ENCODE measurements at regions not wholly inside any gene's neighbourhood (a gene's known extent, or its start where the extent isn't known, plus 50 kb on each side); places are given as distances from the start of the nearest gene placed in this dataset.

DNA sequence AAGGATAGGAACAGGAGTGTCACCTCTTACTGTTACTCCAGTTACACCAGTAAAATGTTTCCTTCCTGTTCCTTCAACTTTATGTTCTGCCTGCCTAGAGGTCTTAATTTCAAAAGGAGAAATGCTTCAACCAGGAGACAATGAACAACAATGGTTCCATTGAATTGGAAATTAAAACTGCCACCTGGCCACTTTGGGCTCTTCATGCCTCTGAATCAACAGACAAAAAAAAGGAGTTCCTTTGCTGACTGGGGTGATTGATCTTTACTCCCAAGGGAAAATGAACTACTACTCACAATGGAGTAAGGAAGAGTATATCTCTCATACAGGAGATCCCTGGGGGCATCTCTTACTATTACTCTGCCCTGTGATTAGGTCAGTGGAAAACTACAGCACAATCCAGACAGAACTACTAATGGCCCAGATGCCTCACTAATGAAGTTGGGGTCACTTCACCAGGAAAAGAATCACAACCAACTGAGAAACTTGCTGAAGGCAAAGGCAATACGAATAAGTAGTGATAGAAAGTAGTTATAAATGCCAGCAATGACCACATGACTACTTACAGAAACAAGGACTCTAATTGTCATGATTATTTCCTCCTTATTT is 76.6 kb upstream of the PRDX6 start:
- no peak for DNase-seq (ENCODE audit: low spot score)

DNA sequence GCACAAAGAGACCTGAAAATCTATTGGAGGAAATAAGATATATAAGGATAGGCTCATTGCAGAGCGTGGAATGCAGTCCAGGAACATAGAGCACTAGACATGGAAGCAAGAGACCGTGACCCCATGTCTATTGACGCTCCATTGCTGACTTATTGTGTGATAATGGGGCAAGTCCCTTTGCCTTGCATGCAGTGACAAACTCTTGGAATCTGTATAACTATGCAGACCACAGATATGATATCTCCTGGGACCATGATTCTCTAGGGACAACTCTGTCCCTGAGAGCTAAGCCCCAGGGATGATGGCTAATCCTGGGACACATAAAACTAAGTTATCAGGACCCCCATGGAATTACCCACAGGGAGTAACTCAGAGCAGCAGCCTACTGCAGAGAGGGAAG is 73.1 kb upstream of the PRDX6 start:
- no peak for DNase-seq (ENCODE audit: low spot score)

DNA sequence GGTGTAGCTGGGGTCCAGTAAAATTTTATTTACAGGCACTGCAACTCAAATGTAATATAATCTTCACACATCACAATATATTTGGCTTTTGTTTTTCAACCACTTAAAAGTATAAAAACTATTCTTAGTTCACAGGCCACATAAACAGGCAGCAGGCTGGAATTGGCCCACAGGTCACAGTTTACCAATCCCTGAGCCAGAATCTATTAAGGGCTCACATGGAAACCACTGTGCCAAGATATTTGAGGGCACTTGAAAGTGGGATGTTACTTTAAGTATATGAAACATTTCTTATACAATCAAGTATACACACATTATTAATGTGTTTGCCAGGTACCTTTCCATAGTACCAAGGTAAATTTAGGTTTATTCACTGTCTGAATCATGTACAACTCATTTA is 71.9 kb upstream of the PRDX6 start:
- DNase-seq (ENCODE audit: low spot score): no peak

DNA sequence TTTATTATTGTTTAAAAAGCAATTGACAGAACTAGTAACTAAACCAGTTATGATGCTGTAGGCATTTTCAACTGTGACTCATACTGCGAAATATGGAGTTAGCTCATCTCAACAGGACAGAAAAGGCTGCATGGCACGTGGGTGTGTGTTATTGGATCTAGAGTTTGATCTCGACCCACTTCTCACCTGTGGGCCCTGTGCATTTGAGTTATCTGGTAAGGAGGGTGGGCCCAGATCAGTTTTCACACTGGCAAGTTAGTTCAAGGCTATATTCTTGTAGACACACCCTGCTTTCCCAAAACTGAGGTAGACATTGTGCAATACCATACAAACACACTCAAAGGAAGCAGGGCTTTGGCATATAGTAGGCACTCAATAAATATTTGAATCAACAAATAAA is 71.3 kb upstream of the PRDX6 start:
- DNase-seq (ENCODE audit: low spot score): no peak

DNA sequence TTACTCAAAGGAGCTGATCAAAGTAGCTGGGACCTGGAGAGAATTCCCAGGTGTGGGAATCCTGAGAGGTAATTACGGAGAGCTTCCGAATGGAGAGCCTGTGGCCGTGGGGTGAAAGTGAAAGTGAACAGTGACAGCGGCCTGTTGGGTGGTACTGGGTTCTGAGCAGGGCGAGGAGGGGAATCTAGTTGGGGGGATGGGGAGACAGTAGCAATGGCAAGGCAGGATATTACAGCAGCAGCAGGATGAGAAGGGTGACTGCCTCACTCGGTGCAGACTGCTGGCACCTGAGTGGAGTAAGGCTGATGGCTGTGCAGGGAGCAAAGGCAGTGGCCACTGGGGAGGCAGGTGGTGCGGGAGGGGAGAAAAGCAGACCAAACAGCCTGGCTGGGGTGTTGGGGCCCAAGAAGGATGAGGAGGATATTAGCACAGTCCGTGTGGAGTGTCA is 70.3 kb upstream of the PRDX6 start:
- DNase-seq (ENCODE audit: low spot score): no peak

DNA sequence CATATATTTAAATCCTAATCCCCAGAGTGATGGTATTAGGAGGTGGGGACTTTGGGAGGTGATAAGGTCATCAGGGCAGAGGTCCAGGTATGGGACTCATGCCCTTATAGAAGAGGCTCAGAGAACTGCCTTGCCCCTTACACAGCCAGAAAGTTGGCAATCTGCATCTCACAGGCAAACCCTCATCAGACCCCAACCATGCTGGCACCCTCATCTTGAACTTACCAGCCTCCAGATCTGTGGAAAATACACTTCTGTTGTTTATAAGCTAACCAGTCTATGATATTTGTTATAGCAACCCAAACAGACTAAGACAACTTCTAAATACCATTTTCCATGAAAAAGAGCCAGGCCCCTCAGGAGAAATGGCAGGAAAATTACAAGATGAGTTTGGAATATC is 69.3 kb upstream of the PRDX6 start:
- DNase-seq (ENCODE audit: low spot score): no peak

DNA sequence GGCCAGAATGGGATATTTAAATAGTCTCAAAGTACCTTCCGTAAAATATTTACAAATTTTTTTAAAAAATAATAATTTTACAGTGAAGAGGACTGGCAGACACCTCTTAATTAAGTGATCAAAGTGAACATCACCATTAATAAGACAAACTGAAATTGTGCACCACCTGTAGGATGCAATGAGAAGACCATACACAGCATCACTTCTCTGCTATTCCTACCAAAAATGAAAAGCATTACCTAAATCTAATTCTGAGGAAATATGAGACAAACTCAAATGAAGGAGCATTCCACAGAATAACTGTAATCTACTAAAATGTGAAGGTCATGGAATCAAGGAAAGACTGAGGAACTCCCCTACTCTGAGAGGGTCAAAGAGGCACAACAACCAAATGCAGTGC is 68.2 kb upstream of the PRDX6 start:
- DNase-seq (ENCODE audit: low spot score): no peak

DNA sequence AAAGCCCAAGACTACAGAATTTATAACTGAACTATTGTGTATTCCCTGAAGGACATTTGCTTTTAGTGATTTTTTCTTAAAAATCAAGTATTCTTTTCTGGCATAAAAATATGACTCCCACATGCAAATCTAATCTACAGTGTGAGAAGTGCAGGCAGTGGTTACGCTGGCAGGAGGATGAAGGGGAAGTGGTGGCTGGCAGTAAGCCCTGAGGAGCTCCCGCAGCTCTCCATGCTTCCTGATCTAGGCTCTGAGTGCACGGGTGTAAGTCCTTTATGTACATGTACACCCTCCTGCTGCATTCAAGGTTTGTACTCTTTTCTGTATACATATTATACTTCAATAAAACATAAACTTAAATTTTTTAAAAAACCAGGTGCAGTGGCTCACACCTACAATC is 67.5 kb upstream of the PRDX6 start:
- DNase-seq (ENCODE audit: low spot score): peak; percentile 38

DNA sequence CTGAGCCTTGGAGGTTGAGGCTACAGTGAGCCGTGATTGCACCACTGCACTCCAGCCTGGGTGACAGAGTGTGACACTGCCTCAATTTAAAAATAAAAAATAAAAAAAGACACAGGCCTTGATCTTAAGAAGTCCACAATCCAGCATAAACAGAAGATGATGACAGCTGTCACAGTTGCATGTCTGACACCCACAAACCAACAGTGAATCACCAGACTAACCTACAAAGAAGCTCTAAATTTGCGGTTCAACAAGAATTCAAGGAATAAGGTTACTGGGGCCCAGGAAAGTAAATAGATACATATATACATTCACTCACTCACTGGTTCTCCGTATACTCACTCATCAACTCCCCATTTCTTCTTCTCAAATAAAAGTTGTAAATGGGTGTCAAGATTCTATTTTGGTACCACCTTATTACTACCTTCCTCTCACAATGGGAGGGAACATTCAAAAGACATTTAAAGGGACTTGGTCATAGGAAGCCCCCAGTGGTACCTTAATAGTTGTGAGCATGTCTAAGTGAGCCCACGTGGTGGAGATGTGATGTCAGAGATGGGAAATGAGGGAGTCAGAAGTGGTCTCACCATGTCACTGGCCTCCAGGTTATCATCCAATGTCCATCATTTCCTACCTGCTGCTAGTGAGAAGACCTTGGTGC is 66.9 kb upstream of the PRDX6 start:
- no peak for DNase-seq (ENCODE audit: low spot score)

DNA sequence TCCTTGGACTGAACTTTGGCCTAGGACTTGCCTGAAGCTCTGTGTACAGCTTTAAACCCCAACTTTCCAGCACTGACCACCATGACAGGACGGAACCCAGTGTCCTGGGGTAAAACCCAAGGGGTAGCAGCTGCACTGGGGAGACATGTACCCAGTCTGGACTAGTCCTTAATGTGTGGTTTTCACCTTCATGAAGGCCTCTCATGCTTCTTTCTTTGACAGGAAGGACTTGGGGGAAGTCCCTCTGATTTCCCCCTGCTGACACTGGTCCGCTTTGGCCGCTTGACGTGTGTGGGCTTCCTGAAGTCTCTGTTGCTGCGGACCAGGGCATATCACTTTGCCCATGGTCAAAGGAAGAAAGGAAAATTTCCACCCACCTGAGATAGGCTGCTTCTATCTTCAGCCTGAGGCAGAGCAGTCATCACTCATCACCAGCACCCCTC is 66.3 kb upstream of the PRDX6 start:
- no peak for DNase-seq (ENCODE audit: low spot score)

DNA sequence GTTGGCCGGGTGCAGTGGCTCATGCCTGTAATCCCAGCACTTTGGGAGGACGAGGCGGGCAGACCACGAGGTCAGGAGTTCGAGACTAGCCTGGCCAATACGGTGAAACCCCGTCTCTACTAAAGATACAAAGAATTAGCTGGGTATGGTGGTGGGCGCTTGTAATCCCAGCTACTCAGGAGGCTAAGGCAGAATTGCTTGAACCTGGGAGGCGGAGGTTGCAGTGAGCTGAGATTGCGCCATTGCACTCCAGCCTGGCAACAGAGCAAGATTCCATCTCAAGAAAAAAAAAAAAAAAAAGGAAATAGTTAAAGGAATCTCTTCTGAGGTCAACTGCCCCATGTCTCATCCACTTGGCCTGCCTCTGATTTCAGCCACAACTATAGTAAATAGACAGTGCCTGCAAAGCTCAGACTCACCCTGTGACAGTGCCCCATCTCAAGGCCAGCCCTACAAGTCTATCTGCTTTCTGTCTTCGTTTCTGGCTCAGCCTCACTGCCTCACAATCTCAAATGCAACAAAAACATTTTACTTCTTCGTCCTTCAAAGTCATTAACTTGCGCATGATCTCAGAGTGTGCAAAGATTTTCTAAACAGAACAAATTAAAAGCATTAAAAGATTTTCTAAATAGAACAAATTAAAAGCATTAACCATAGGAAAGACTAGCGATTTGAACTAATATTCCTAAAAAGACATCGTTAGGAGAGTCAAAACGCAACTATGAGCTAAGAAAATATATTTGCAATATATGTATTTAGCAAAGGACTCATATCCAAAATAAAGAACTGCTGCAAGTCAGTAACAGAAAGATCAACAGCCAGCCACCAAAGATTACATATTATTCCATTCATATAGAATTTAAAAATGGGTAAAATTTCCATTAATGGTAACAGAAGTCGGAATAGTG is 65.0 kb upstream of the PRDX6 start:
- DNase-seq (ENCODE audit: low spot score): no peak

DNA sequence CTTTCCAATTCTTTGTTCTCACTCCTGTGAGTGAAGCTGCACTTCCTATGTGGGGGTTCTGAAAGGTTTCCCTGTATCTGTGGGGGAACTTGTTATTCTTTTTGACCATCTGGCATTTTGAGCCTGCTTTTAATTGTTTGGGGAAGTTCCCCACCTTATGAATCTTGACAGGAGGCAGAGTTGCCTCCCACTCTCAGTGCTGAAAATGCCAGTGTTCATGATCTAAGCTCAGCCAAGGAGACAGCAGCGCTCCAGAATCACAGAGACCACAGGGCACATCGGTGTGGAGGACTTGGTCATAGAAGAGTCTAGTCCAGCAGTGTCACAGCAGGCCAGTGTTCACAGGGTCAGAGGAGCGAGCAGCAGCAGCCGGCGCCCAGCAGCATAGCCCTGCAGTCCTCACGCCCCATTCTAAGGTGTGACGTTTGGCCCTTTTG is 63.8 kb upstream of the PRDX6 start:
- no peak for DNase-seq (ENCODE audit: low spot score)

DNA sequence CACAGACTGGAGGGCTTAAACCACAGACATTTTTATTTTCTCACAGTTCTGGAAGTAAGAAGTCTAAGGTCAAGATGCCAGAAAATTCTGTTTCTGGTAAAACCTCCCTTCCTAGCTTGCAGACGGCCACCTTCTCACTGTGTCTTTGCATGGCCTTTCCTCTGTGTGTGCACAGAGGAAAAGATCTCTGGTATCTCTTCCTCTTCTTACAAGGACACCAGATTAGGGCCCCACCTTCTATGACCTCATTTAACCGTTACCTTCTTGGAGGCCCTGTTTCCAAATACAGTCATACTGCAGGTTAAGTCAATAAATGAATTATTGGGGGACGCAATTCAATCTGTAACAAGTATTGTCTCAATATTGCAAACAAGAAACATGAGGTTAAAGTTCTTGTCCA is 63.0 kb upstream of the PRDX6 start:
- no peak for DNase-seq (ENCODE audit: low spot score)

DNA sequence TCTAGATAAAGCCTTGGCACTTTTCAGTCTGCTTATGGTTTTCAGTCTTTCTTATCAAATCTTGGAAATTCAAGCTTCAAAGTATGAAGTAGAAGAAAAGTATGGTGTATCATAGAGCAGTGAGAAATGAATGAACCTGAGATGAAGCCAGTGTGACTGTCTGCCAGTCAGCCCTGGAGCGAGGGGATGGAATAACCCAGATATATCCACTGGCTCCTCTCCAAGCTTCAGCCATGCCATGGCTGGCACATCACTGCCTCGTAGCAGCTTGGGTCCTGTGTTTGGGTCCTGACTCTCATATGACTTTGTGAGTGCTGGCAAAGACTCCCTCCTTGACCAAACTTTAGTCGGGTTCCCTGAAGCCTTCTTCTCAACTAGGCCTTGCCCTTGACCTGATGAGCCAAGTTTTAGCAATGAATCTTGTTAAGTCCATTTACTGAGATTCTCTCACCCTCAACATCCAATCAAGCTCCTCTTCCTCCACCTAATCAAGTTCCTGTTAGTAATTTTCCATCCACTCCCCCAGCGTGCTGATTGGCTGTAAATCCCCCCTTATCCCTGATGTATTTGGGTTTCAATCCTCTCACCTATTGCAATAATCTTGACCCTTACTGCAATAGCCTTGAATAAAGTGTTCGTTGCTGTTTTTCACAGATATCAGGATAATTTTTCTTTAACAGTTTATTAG is 62.5 kb upstream of the PRDX6 start:
- no peak for DNase-seq (ENCODE audit: low spot score)

DNA sequence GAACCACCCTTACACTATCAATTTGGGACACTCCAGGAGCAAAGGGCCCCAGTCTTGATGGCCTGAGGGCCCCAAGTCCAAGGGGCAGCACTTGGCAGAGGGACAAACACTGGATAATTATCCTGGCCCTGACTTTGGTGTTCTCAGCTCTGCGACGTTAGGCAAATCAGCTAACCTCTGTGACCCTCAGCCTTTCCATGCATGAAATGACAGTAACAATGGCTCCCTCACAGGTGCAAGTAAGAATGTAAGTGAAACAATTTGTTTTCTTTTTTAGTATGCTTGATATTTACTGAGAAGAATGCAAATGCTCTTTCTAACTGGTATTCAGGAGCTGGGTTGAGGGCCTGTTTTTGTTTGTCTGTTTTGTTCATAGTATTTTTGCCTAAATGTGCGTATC is 61.6 kb upstream of the PRDX6 start:
- DNase-seq (ENCODE audit: low spot score): no peak

DNA sequence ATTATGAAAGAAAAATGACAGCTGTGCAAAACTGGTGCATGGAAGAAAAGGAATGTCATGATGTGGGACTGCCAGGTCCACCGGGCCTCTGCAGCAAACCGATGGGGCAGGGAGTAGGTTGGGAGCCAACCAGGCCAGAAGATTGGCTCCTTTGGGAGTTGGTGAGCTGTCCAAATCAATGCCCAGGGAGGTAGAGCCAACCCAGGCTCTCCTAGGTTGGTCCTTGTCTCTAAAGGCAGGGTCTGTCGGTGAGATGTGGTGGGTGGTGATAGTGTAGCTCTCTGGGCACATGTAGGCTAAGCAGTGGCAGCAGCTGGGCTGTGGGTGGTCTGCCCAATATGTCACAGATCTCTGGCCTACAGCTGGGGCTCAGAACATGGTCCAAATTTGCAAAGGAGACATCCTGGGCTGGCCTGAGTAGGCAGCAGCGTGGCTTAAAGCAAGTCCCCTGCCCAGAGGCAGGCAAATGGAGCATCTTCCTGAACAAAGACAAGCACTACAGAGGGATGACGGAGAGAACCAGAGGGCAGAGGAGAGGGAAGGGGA is 61.2 kb upstream of the PRDX6 start:
- no peak for DNase-seq (ENCODE audit: low spot score)

DNA sequence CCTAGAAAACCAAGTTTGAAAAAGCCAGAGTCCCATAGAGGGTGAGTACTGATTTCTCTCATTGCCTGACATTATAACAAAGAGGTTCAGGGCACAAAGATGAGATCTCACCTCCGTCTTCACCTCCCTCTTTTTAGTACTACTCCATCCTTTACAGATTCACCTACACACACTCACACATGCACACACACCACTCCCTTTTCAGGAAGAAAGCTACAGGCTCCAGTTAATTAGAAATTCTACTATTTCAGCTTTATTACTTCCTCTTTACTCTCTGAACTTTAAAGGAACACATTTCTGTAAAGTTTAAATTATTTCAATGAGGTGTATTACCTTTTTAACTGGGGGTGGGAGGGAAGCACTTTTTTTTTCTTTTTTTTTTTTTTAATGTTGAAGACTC is 59.6 kb upstream of the PRDX6 start:
- no peak for DNase-seq (ENCODE audit: low spot score)

DNA sequence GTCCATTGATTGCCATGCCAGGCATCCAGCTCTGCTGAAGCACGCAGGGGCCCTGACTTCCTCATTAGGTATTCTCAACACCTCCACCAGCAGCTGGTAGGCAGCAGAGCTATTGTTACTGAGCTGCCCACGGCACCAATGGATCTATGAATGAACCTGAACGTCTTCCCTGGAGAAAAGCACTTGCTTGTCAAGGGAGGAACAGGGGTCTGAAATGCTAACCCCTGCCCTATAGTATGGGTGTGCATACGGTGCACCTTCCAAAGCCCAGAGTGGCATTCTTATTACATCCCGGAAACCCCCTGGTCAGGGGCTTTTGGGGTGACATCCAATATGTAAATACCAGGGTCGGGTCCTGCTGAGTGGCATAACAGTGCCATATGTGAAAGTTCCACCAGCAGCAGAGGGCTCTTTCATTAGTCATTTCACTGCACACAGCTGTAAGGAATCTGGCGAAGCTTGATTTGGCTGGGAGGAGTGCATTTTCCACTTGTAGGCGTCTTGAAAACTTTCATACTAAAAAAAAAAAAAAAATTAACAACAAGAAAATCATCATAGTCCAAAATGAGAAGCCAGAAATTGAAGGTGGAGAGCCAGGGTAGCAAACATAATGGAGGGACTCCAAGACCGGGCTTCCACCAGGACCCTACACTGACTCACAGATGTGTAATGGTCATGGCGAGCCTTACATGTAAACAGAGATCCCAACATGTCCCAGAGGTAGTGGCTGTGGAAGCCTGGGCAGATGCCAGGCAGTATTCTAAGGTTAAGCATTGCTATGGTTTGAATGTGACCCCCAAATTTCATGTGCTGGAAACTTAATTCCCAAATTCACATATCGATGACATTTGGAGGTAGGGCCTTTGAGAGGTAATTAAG is 58.8 kb upstream of the PRDX6 start:
- no peak for DNase-seq (ENCODE audit: low spot score)

DNA sequence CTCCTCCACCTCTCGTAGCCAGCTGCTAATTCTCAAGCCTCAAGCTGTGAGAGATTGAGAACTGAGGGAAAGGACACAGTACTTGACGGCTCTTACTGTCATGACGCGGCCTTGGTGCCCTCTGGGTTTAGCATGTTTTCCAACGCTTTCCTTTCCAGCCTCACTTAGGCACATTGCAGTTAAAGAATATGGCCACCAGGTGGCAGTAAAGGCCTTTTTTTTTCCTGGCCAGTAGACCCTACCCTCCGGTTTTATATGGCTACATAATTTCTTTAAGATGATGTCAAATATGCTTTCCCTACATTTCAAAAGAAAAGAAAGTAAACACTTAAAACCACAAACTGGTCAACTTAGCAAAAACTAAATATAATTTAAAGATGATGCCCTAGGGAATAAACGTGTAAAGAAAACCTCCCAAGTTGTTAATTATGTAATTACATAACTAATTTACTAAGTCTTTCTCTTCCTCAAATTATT is 56.8 kb upstream of the PRDX6 start:
- DNase-seq (ENCODE audit: low spot score): peak; percentile 58

DNA sequence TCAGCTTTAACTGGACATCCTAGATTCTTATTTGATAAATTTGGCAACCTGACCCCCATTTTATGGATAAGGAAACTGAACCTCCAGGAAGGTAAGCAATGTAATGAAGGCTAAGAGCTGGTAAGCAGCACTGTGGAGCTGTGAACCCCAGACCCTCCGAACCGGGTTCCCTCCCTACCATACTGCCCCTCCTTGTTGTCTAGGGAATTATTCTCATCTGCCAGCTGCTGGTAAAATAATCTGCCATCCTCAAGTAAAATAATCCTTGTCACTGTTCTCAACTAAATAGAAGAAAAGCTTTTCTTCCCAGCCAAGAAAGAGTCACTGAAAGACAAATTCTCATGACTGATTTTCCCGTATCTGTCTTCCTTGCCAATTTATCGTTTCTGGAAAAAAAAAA is 55.8 kb upstream of the PRDX6 start:
- no peak for DNase-seq (ENCODE audit: low spot score)

DNA sequence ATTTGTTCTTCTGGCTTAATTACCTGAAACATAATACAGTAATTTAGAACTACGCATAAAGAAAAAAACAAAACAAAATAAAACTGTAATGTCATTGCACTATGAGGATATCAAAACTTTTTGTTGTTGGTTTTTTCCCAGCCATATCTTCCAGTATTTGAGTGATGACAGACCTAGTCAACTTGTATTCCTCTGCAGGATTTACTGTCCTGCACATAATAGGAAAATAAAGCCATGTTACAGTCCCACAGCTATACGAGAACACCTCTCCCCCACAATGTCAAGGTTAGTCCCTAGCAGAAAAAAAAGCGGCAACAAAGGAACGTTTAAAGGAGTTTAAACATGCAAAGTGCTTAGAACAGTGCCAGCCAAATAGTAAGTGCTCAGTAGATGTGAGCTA is 55.3 kb upstream of the PRDX6 start:
- no peak for DNase-seq (ENCODE audit: low spot score)

Measured in mucosa of gallbladder (tissue), 1 donor.